Chondrocyte (in vitro differentiated cells): ENCODE measurements at regions not wholly inside any gene's neighbourhood (a gene's known extent, or its start where the extent isn't known, plus 50 kb on each side); places are given as distances from the start of the nearest gene placed in this dataset.

Experiments
- DNase-seq: peaks from one replicate; pipeline ENCODE4 v3.0.0; 2021; ENCODE audit warnings: mixed read lengths, low spot score
- H3K27ac Mint-ChIP-seq: one replicate; pipeline ENCODE4 v1.8.0; 2021; ENCODE audit warnings: mild to moderate bottlenecking, moderate library complexity, mixed read lengths; ENCODE audit not compliant: unreplicated experiment
- H3K27me3 Mint-ChIP-seq: 2 replicates; pipeline ENCODE4 v1.8.0; 2021; ENCODE audit warnings: low read depth, mixed read lengths
- H3K36me3 Mint-ChIP-seq: 2 replicates; pipeline ENCODE4 v1.8.0; 2021; ENCODE audit warnings: low read depth, mixed read lengths
- H3K4me1 Mint-ChIP-seq: 2 replicates; pipeline ENCODE4 v1.8.0; 2021; ENCODE audit warnings: low read depth, mild to moderate bottlenecking, mixed read lengths
- H3K4me3 Mint-ChIP-seq: one replicate; pipeline ENCODE4 v1.8.0; 2021; ENCODE audit warnings: mild to moderate bottlenecking, moderate library complexity, mixed read lengths; ENCODE audit not compliant: unreplicated experiment
- H3K9me3 Mint-ChIP-seq: 2 replicates; pipeline ENCODE4 v1.8.0; 2021; ENCODE audit warnings: low read depth, mixed read lengths
- TF ChIP-seq, protein P1 (sequence below): fragments of 200-600 bp; sonication (generic); IDR thresholded peaks from 2 replicates; pipeline ENCODE4 v1.5.0; 2021; ENCODE audit warnings: antibody characterized with exemption, mild to moderate bottlenecking, moderate library complexity

DNA sequence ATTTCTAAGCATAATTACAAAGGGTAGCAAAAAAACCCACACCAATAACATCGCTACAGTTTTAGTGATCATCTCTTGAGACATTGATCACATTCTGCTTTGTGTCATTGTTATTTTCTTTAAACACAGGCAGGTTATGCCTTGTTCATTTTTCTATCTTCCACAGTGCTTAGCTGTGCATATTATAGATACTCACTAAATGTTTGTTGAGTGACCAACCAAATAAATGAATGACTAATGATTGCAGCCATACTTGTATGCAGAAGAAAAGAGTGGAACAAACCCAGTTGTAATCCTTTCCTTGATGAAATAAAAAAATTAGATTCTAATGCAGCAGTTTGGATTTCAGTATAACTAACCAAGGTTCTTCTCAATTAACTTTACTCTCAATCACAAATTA, 81.0 kb upstream of the RASSF8 start:
- H3K36me3 Mint-ChIP-seq: peaks cover 5% of the 10 kb centered on the region

DNA sequence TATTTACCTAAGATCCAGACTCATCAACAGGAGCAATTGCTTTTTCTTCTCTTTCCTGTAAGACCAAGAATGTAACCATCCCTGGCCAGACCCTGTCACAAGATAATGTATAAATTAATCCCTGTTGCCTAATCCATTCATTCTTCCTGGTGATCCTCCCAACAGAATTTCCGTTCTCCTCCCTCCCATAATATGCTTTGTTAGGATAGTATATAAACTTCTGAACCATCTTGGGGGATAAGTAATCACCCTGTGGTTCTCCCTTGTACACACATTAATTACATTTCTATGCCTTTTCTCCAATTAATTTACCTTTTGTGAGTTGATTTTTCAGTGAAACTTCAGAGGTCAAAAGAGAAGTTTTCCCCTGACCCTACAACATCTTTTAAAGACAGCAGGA, 76.2 kb upstream of the RASSF8 start:
- Mint-ChIP-seq H3K27me3 (peaks cover 3% of the 10 kb centered on the region), H3K36me3 (peaks cover 7% of the 10 kb centered on the region), H3K4me1 (no peaks in the 10 kb centered on the region), H3K4me3 (no peak overlapping the region), H3K9me3 (peaks cover 7% of the 10 kb centered on the region), H3K27ac (no peak overlapping the region)
- TF ChIP-seq, protein P1, sequence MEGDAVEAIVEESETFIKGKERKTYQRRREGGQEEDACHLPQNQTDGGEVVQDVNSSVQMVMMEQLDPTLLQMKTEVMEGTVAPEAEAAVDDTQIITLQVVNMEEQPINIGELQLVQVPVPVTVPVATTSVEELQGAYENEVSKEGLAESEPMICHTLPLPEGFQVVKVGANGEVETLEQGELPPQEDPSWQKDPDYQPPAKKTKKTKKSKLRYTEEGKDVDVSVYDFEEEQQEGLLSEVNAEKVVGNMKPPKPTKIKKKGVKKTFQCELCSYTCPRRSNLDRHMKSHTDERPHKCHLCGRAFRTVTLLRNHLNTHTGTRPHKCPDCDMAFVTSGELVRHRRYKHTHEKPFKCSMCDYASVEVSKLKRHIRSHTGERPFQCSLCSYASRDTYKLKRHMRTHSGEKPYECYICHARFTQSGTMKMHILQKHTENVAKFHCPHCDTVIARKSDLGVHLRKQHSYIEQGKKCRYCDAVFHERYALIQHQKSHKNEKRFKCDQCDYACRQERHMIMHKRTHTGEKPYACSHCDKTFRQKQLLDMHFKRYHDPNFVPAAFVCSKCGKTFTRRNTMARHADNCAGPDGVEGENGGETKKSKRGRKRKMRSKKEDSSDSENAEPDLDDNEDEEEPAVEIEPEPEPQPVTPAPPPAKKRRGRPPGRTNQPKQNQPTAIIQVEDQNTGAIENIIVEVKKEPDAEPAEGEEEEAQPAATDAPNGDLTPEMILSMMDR: no peak
- DNase-seq: no peak

More for the DNA sequence above, 81.0 kb upstream of the RASSF8 start:
- Mint-ChIP-seq H3K4me1 (no peaks in the 10 kb centered on the region), H3K4me3 (no peak overlapping the region), H3K27me3 (no peaks in the 10 kb centered on the region), H3K9me3 (peaks cover 5% of the 10 kb centered on the region), H3K27ac (no peak overlapping the region)
- no peak for DNase-seq
- TF ChIP-seq, protein P1: no peak

GRCh38 chr12:25883026-25883916, 75.2 kb upstream of the RASSF8 start:
- Mint-ChIP-seq H3K27me3 (peaks cover 3% of the 10 kb centered on the region), H3K9me3 (peaks cover 7% of the 10 kb centered on the region), H3K36me3 (peaks cover 7% of the 10 kb centered on the region), H3K27ac (no peak overlapping the region), H3K4me3 (no peak overlapping the region), H3K4me1 (no peaks in the 10 kb centered on the region)
- DNase-seq: no peak
- TF ChIP-seq, protein P1: no peak

GRCh38 chr12:25884024-25884919, 74.2 kb upstream of the RASSF8 start:
- H3K27ac Mint-ChIP-seq: no peak overlapping the region
- peaks cover 7% of the 10 kb centered on the region for H3K9me3 Mint-ChIP-seq
- TF ChIP-seq, protein P1: no peak
- peaks cover 7% of the 10 kb centered on the region for H3K36me3 Mint-ChIP-seq
- H3K4me1 Mint-ChIP-seq: no peaks in the 10 kb centered on the region
- no peak overlapping the region for H3K4me3 Mint-ChIP-seq
- peaks cover 6% of the 10 kb centered on the region for H3K27me3 Mint-ChIP-seq
- DNase-seq: no peak

DNA sequence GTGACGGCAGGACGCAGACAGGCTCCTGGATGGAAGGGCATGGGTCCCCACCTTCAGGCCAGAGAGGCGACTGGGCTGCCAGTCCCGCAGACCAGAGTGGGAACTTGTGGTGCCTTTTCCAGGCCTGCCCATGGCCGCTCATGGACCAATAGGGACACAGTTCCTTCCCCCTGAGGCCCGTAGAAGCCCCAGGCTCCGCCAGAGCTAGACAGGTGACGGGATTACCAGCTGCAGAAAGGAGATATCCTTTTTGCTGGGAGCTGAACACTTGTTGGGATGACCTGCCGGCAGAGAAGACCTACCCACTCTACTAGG, 73.6 kb upstream of the RASSF8 start:
- TF ChIP-seq, protein P1: no peak
- DNase-seq: no peak
- no peak overlapping the region for H3K27ac Mint-ChIP-seq
- peaks cover 7% of the 10 kb centered on the region for H3K36me3 Mint-ChIP-seq
- no peaks in the 10 kb centered on the region for H3K4me1 Mint-ChIP-seq
- peaks cover 7% of the 10 kb centered on the region for H3K27me3 Mint-ChIP-seq
- H3K9me3 Mint-ChIP-seq: peaks cover 7% of the 10 kb centered on the region
- no peak overlapping the region for H3K4me3 Mint-ChIP-seq
